GM19240 (cell line): ENCODE measurements at regions not wholly inside any gene's neighbourhood (a gene's known extent, or its start where the extent isn't known, plus 50 kb on each side); places are given as distances from the start of the nearest gene placed in this dataset.
"Not testable (repeated sequence)": the region's sequence is repeated elsewhere in the genome, so short reads cannot be mapped to it uniquely, and the experiment has no call there.

Experiments used
- DNase-seq: peaks from one replicate; pipeline ENCODE4 v3.0.0; 2011; ENCODE audit warnings: low spot score; ENCODE audit not compliant: insufficient read length

- DNase-seq: no peak
These were observed 216.5 kb upstream of the SSTR4 start for GRCh38 chr20:22818636-22819035.

- DNase-seq: no peak
These were observed 216.0 kb upstream of the SSTR4 start for GRCh38 chr20:22819112-22819511.

- no peak for DNase-seq
These were observed 215.3 kb upstream of the SSTR4 start for GRCh38 chr20:22819784-22820183.

- DNase-seq: no peak
These were observed 213.9 kb upstream of the SSTR4 start for GRCh38 chr20:22821081-22821727.

GRCh38 chr20:22821796-22822195, 213.3 kb upstream of the SSTR4 start:
- no peak for DNase-seq

GRCh38 chr20:22823119-22823518, 212.0 kb upstream of the SSTR4 start:
- DNase-seq: no peak

GRCh38 chr20:22824077-22824476, 211.0 kb upstream of the SSTR4 start:
- DNase-seq: no peak

GRCh38 chr20:22825076-22825475, 210.0 kb upstream of the SSTR4 start:
- no peak for DNase-seq

GRCh38 chr20:22825546-22825945, 209.6 kb upstream of the SSTR4 start:
- DNase-seq: no peak

- DNase-seq: no peak
These were observed 208.5 kb upstream of the SSTR4 start for GRCh38 chr20:22826306-22827230.

GRCh38 chr20:22827916-22828315, 207.2 kb upstream of the SSTR4 start:
- no peak for DNase-seq

GRCh38 chr20:22829356-22829755, 205.8 kb upstream of the SSTR4 start:
- no peak for DNase-seq

GRCh38 chr20:22830138-22830537, 205.0 kb upstream of the SSTR4 start:
- no peak for DNase-seq

- not testable (repeated sequence) for DNase-seq
These were observed 204.4 kb upstream of the SSTR4 start for GRCh38 chr20:22830715-22831114.

GRCh38 chr20:22833851-22834250, 201.3 kb upstream of the SSTR4 start:
- DNase-seq: no peak

- no peak for DNase-seq
These were observed 200.4 kb upstream of the SSTR4 start for GRCh38 chr20:22834651-22835256.

GRCh38 chr20:22836211-22836610, 198.9 kb upstream of the SSTR4 start:
- no peak for DNase-seq

- DNase-seq: no peak
These were observed 198.2 kb upstream of the SSTR4 start for GRCh38 chr20:22836877-22837276.

- DNase-seq: no peak
These were observed 197.1 kb upstream of the SSTR4 start for GRCh38 chr20:22838001-22838400.

- no peak for DNase-seq
These were observed 193.3 kb upstream of the SSTR4 start for GRCh38 chr20:22841846-22842245.

GRCh38 chr20:22842793-22843192, 192.3 kb upstream of the SSTR4 start:
- no peak for DNase-seq

- DNase-seq: no peak
These were observed 190.2 kb upstream of the SSTR4 start for GRCh38 chr20:22844959-22845358.
